GM12873 (cell line): ENCODE measurements at regions not wholly inside any gene's neighbourhood (a gene's known extent, or its start where the extent isn't known, plus 50 kb on each side); places are given as distances from the start of the nearest gene placed in this dataset.

Experiments used
- CTCF ChIP-seq: IDR thresholded peaks from 2 replicates; pipeline ENCODE4 v1.5.1; 2012; ENCODE audit warnings: low read depth, mild to moderate bottlenecking, moderate library complexity, low read length, control low read depth; ENCODE audit not compliant: insufficient read depth; ENCODE audit errors: missing control alignments

GRCh38 chr2:41902897-41903296 is 144.9 kb upstream of the PKDCC start:
- TF ChIP-seq CTCF, result no peak

GRCh38 chr2:41903474-41904135 is 144.2 kb upstream of the PKDCC start:
- no peak for TF ChIP-seq CTCF

- no peak for TF ChIP-seq CTCF
Observed at GRCh38 chr2:41904459-41904858, 143.4 kb upstream of the PKDCC start.

GRCh38 chr2:41905597-41906337 is 142.1 kb upstream of the PKDCC start:
- no peak for TF ChIP-seq CTCF

- no peak for TF ChIP-seq CTCF
Observed at GRCh38 chr2:41906338-41906725, 141.5 kb upstream of the PKDCC start.

GRCh38 chr2:41907141-41907540 is 140.7 kb upstream of the PKDCC start:
- no peak for TF ChIP-seq CTCF

GRCh38 chr2:41907771-41908207 is 140.0 kb upstream of the PKDCC start:
- no peak for TF ChIP-seq CTCF
